ENCODE measurements at regions not wholly inside any gene's neighbourhood (a gene's known extent, or its start where the extent isn't known, plus 50 kb on each side); places are given as distances from the start of the nearest gene placed in this dataset.

GRCh38 chr12:84599539-84599938 lies 313.1 kb downstream of the SLC6A15 start:
- no peak overlapping the region for H3K4me3 Mint-ChIP-seq
- peaks cover 9% of the 10 kb centered on the region for H3K4me1 Mint-ChIP-seq (ENCODE audit: unreplicated experiment)
- peak overlapping the region; percentile 18 for H3K27ac Mint-ChIP-seq
- H3K36me3 Mint-ChIP-seq = no peaks in the 10 kb centered on the region
- no peak for DNase-seq (ENCODE audit: extremely low spot score, unreplicated experiment)
- no peak for TF ChIP-seq CTCF (conservative IDR thresholded peaks at IDR 0.05)
- H3K27me3 Mint-ChIP-seq = no peaks in the 10 kb centered on the region
- peaks cover 12% of the 10 kb centered on the region for H3K9me3 Mint-ChIP-seq

DNA sequence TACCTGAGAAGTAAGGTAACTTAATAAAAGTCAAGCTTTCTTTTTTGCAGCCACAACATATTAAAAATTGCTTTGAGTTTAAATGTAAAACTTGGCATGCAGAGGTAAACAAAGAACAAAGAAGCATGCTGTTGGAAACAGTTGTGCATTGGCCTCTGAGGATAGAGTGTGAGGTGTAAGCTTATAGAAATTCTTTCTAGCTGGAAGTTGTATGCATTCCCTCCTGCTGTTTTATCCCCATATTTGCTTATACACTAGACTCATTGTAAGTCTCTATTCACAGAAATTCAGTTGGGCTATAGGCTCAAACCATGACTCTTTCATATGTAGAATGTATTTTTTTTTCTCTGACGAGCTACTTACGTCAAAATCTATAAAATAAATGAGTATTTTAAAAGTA lies 316.3 kb downstream of the SLC6A15 start:
- Mint-ChIP-seq H3K4me3 (no peak overlapping the region), H3K27me3 (no peaks in the 10 kb centered on the region), H3K9me3 (peaks cover 12% of the 10 kb centered on the region), H3K36me3 (no peaks in the 10 kb centered on the region), H3K4me1 (ENCODE audit: unreplicated experiment) (peaks cover 9% of the 10 kb centered on the region), H3K27ac (no peak overlapping the region)
- no peak for TF ChIP-seq CTCF (conservative IDR thresholded peaks at IDR 0.05)
- no peak for DNase-seq (ENCODE audit: extremely low spot score, unreplicated experiment)

DNA sequence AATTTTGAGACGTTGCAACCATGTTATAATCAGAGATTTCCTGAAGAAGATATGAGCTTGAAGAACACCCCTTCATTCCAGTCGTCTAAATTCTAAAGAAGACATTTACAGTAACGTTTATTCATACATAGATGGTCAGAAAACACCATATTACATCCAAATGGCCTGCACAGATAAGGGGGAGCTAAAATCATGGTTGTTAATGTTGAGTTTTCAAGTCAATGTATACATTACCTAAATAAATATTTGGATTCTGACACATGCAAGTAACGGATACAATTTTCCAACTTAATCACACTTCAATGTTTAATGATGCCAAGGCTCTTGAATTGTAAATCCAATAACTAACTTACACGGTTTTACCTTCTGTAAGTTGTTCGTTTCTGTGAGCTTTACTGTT lies 318.4 kb downstream of the SLC6A15 start:
- Mint-ChIP-seq H3K27me3 (no peaks in the 10 kb centered on the region), H3K4me3 (no peak overlapping the region), H3K9me3 (peaks cover 6% of the 10 kb centered on the region), H3K36me3 (no peaks in the 10 kb centered on the region), H3K27ac (no peak overlapping the region), H3K4me1 (ENCODE audit: unreplicated experiment) (peaks cover 5% of the 10 kb centered on the region)
- no peak for DNase-seq (ENCODE audit: extremely low spot score, unreplicated experiment)
- no peak for TF ChIP-seq CTCF (conservative IDR thresholded peaks at IDR 0.05)

- no peak overlapping the region for H3K4me3 Mint-ChIP-seq
- no peaks in the 10 kb centered on the region for H3K36me3 Mint-ChIP-seq
- no peaks in the 10 kb centered on the region for H3K4me1 Mint-ChIP-seq (ENCODE audit: unreplicated experiment)
- no peak for TF ChIP-seq CTCF (conservative IDR thresholded peaks at IDR 0.05)
- no peak for DNase-seq (ENCODE audit: extremely low spot score, unreplicated experiment)
- H3K27me3 Mint-ChIP-seq = no peaks in the 10 kb centered on the region
- no peaks in the 10 kb centered on the region for H3K9me3 Mint-ChIP-seq
- no peak overlapping the region for H3K27ac Mint-ChIP-seq
Measured at GRCh38 chr12:84585776-84586395, 326.7 kb downstream of the SLC6A15 start.

GRCh38 chr12:84572196-84572595 lies 340.4 kb downstream of the SLC6A15 start:
- no peaks in the 10 kb centered on the region for H3K27me3 Mint-ChIP-seq
- no peaks in the 10 kb centered on the region for H3K4me1 Mint-ChIP-seq (ENCODE audit: unreplicated experiment)
- peaks cover 10% of the 10 kb centered on the region for H3K9me3 Mint-ChIP-seq
- no peak for DNase-seq (ENCODE audit: extremely low spot score, unreplicated experiment)
- TF ChIP-seq CTCF (conservative IDR thresholded peaks at IDR 0.05) = no peak
- no peaks in the 10 kb centered on the region for H3K36me3 Mint-ChIP-seq
- no peak overlapping the region for H3K4me3 Mint-ChIP-seq
- H3K27ac Mint-ChIP-seq = no peak overlapping the region

DNA sequence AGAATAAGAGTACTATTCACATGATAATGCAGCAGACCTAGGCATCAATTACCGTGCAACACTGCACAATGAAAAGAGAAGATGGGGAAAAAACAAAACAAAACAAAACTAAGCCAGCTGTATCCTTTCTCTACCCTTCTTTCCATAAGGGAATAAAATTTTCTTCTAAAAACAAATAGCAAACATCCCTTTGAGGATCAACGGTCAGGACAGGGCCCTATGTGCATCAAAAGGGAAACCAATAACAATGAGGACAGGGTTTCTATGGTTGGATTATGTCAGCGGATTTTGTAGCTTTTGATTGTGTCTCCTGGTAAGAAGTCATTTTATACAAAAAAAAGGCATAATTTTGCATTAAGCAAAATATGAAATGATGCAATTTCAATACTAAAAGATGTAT lies 350.3 kb downstream of the SLC6A15 start:
- no peak overlapping the region for H3K4me3 Mint-ChIP-seq
- H3K27ac Mint-ChIP-seq = no peak overlapping the region
- H3K4me1 Mint-ChIP-seq (ENCODE audit: unreplicated experiment) = peaks cover 7% of the 10 kb centered on the region
- H3K9me3 Mint-ChIP-seq = peaks cover 12% of the 10 kb centered on the region
- H3K36me3 Mint-ChIP-seq = no peaks in the 10 kb centered on the region
- no peaks in the 10 kb centered on the region for H3K27me3 Mint-ChIP-seq
- no peak for DNase-seq (ENCODE audit: extremely low spot score, unreplicated experiment)
- no peak for TF ChIP-seq CTCF (conservative IDR thresholded peaks at IDR 0.05)

Measured in type B pancreatic cell (in vitro differentiated cells).